ENCODE measurements at regions not wholly inside any gene's neighbourhood (a gene's known extent, or its start where the extent isn't known, plus 50 kb on each side); places are given as distances from the start of the nearest gene placed in this dataset.
A peak's percentile ranks its signal among the peaks of the same experiment; 100 is the strongest.

- no peaks in the 10 kb centered on the region for H3K4me1 ChIP-seq
- no peaks in the 10 kb centered on the region for H3K27me3 ChIP-seq
- H3K36me3 ChIP-seq, result no peaks in the 10 kb centered on the region
- H3K9me3 ChIP-seq, result no peaks in the 10 kb centered on the region
- peak in 1 of 2 donors; percentile 77 for DNase-seq (ENCODE audit: extremely low spot score in 2 of 2)
- H3K27ac ChIP-seq, result no peak overlapping the region
- TF ChIP-seq POLR2A (IDR thresholded peaks at IDR 0.05) (no peak), CTCF (IDR thresholded peaks at IDR 0.05) (no peak), POLR2AphosphoS5 (IDR thresholded peaks at IDR 0.05; ENCODE audit: insufficient read depth in 1 of 2, low read depth in 1 of 2) (no peak)
- H3K4me3 ChIP-seq, result no peak overlapping the region
- intact Hi-C loops (cut with DNase I), result no loop called here
These were observed 331.3 kb downstream of the CYRIA start for GRCh38 chr2:16334366-16334765.

- DNase-seq (ENCODE audit: extremely low spot score in 2 of 2), result no peak
- no peak overlapping the region for H3K27ac ChIP-seq
- H3K9me3 ChIP-seq, result no peaks in the 10 kb centered on the region
- H3K27me3 ChIP-seq, result no peaks in the 10 kb centered on the region
- no peaks in the 10 kb centered on the region for H3K4me1 ChIP-seq
- no peak for TF ChIP-seq CTCF (IDR thresholded peaks at IDR 0.05)
- TF ChIP-seq POLR2A (IDR thresholded peaks at IDR 0.05), result no peak
- TF ChIP-seq POLR2AphosphoS5 (IDR thresholded peaks at IDR 0.05; ENCODE audit: insufficient read depth in 1 of 2, low read depth in 1 of 2), result no peak
- no peaks in the 10 kb centered on the region for H3K36me3 ChIP-seq
- intact Hi-C loops (cut with DNase I), result no loop called here
- H3K4me3 ChIP-seq, result no peak overlapping the region
These were observed 332.0 kb downstream of the CYRIA start for GRCh38 chr2:16333681-16334080.

GRCh38 chr2:16332681-16333557 lies 332.7 kb downstream of the CYRIA start:
- no peaks in the 10 kb centered on the region for H3K36me3 ChIP-seq
- intact Hi-C loops (cut with DNase I), result no loop called here

GRCh38 chr2:16331772-16332171 lies 333.9 kb downstream of the CYRIA start:
- H3K27me3 ChIP-seq, result no peaks in the 10 kb centered on the region
- intact Hi-C loops (cut with DNase I), result no loop called here
- no peaks in the 10 kb centered on the region for H3K9me3 ChIP-seq
- DNase-seq (ENCODE audit: extremely low spot score in 2 of 2), result peak in 1 of 2 donors; percentile 64
- TF ChIP-seq POLR2AphosphoS5 (IDR thresholded peaks at IDR 0.05; ENCODE audit: insufficient read depth in 1 of 2, low read depth in 1 of 2) (no peak), POLR2A (IDR thresholded peaks at IDR 0.05) (no peak), CTCF (IDR thresholded peaks at IDR 0.05) (no peak)
- no peak overlapping the region for H3K27ac ChIP-seq
- H3K4me3 ChIP-seq, result no peak overlapping the region
- no peaks in the 10 kb centered on the region for H3K4me1 ChIP-seq
- H3K36me3 ChIP-seq, result no peaks in the 10 kb centered on the region

More at GRCh38 chr2:16332681-16333557, 332.7 kb downstream of the CYRIA start:
- no peaks in the 10 kb centered on the region for H3K9me3 ChIP-seq
- H3K4me3 ChIP-seq, result no peak overlapping the region
- no peaks in the 10 kb centered on the region for H3K27me3 ChIP-seq
- H3K4me1 ChIP-seq, result no peaks in the 10 kb centered on the region
- peak in 1 of 2 donors; percentile 44 for DNase-seq (ENCODE audit: extremely low spot score in 2 of 2)
- H3K27ac ChIP-seq, result peak overlapping the region; percentile 11
- TF ChIP-seq CTCF (IDR thresholded peaks at IDR 0.05) (no peak), POLR2AphosphoS5 (IDR thresholded peaks at IDR 0.05; ENCODE audit: insufficient read depth in 1 of 2, low read depth in 1 of 2) (no peak), POLR2A (IDR thresholded peaks at IDR 0.05) (no peak)

- intact Hi-C loops (cut with DNase I), result no loop called here
- TF ChIP-seq POLR2AphosphoS5 (IDR thresholded peaks at IDR 0.05; ENCODE audit: insufficient read depth in 1 of 2, low read depth in 1 of 2) (no peak), CTCF (IDR thresholded peaks at IDR 0.05) (no peak), POLR2A (IDR thresholded peaks at IDR 0.05) (no peak)
- H3K9me3 ChIP-seq, result no peaks in the 10 kb centered on the region
These were observed 334.7 kb downstream of the CYRIA start for GRCh38 chr2:16330982-16331381.

More at GRCh38 chr2:16330982-16331381, 334.7 kb downstream of the CYRIA start:
- H3K27ac ChIP-seq, result no peak overlapping the region
- no peaks in the 10 kb centered on the region for H3K36me3 ChIP-seq
- H3K4me1 ChIP-seq, result no peaks in the 10 kb centered on the region
- H3K27me3 ChIP-seq, result no peaks in the 10 kb centered on the region
- peak in 1 of 2 donors; percentile 62 for DNase-seq (ENCODE audit: extremely low spot score in 2 of 2)
- H3K4me3 ChIP-seq, result no peak overlapping the region
